GM12801 (cell line): ENCODE measurements at regions not wholly inside any gene's neighbourhood (a gene's known extent, or its start where the extent isn't known, plus 50 kb on each side); places are given as distances from the start of the nearest gene placed in this dataset.

Experiments
- CTCF ChIP-seq: IDR thresholded peaks from one replicate; pipeline ENCODE4 v1.5.1; 2011; ENCODE audit warnings: control low read depth; ENCODE audit not compliant: insufficient read length; ENCODE audit errors: extremely low read depth

- TF ChIP-seq CTCF, result no peak
These were observed 55.1 kb upstream of the SEPTIN5 start for GRCh38 chr22:19658967-19659804.

DNA sequence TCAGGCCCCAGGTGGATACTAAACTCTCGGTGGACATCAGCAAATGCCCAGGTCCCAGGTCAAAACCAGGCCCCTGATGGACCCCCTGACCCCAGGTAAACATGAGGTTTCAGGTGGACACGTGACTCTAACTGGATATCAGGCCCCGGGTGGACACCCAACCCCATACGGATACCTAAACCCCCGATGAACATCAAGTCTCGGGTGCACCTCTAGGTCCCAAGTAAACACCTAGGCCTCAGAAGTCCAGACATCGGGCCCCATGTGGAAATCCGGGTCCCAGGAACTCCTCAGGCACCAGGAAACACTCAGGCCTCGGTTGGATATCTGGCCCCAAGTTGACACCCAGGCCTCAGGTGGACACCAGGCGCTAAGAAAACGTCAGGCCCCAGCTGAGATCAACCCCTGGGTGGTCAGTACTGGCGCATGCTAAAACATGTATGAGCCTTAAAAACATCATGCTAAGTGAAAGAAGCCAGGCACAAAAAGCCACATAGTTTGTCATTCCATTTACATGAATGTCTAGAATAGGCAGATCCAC lies 54.4 kb upstream of the SEPTIN5 start:
- no peak for TF ChIP-seq CTCF

DNA sequence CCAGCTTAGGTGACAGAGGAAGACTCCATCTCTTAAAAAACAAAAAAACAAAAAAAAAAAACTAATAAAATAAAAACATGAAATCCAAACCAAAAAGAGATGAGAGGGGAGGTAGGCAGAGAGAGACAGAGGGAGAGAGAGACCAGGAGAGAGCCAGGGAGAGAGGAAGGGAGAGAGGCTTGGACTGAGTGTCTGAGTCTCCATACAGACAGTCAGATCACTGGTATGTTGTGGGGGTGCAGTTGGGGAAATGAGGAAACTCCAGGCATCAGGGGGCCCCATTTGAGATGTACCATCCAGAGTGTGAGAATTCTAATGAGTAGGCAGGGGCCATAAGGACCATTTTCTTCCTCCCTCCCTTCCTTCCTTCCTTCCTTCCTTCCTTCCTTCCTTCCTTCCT lies 53.1 kb upstream of the SEPTIN5 start:
- TF ChIP-seq CTCF, result no peak

DNA sequence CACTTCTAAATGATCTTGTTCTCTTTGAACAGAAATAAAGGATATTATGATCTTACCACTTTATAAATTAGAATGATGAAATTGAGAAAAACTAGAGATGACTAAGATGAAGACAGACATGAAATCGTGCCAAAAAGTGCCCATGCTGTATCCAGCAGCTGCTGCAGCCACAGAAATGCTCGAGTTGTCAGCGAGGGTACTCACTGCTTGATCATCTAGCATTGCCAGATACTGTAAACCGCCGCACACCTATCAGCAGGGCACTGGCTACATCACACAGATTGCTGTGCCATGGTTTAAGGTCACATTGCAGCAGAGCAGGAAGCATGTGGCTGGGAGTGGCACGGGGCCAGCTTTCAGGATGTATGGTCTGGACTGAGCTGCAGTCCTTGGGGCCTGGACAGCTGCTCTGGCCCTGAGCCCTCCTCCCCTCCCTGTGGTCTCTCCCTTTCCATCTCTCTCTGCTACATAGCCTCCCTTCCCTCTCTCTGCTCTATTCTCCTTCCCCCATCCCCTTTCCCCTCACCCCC lies 51.0 kb upstream of the SEPTIN5 start:
- TF ChIP-seq CTCF, result no peak

DNA sequence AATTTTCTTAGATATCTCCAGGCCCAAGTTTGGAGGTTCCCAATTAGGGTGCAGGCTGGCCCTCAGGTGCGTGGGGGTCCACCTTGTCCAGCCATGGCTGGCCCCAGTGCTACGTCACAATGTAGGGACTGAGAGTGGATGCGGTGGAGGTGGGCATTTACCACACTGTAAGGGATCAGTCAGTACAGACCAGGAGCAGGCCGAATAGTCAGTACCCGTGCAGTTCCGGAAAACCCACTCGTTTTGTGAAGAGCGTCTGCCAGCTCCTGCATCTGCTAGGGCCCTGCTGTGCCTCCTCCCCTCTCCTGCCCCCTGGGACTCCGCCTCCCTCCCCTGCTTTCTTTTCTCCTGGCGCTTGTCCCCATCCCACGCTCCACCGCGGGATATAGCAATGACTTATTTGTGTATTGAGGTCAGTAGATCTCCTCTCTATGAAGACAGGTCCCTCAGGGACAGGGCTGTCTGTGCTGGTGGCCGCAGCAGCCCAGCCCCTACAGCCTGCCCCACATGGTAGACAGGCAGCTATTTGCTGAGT lies 50.4 kb upstream of the SEPTIN5 start:
- TF ChIP-seq CTCF, result no peak

DNA sequence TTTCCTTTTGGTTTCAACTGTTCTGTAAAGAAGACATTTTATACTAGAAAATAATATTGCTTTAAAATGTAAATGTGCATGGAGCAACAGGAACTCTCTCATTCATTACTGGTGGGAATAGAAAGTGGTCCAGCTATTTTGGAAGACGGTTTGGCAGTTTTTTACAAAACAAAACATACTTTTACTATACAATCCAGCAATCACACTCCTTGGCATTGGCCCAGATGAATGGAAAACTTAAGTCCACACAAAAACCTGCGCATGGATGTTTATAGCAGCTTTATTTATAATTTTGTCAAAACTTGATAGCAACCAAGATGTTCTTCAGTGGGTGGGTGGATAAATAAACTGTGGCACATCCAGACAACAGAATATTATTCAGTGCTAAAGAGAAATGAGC lies 49.9 kb upstream of the SEPTIN5 start:
- TF ChIP-seq CTCF, result no peak
